Cardiac fibroblast (primary cell): ENCODE measurements at regions not wholly inside any gene's neighbourhood (a gene's known extent, or its start where the extent isn't known, plus 50 kb on each side); places are given as distances from the start of the nearest gene placed in this dataset.
"Not testable (repeated sequence)": the region's sequence is repeated elsewhere in the genome, so short reads cannot be mapped to it uniquely, and the experiment has no call there.

ENCODE experiments used
- DNase-seq, 2 donors: peaks; one replicate each; pipeline versions ENCODE4 v3.0.0 to v3.0.0-alpha.2; 2010; ENCODE audit warnings: low read depth in 2 of 2
- H3K4me3 ChIP-seq, 2 donors: replicated peaks in 1 of 2; 1 replicate in 1 of 2; 2 replicates in 1 of 2; pipeline ENCODE4 v1.5.1; 2011; ENCODE audit warnings: low read depth in 2 of 2, low read length in 2 of 2, mild to moderate bottlenecking in 2 of 2, moderate library complexity in 1 of 2
- CTCF ChIP-seq: IDR thresholded peaks from one replicate; pipeline ENCODE4 v1.5.1; 2011; ENCODE audit warnings: low read depth, mild to moderate bottlenecking, low read length, inconsistent platforms

GRCh38 chr12:92378682-92379479 is 233.2 kb upstream of the BTG1 start:
- H3K4me3 ChIP-seq = no peak overlapping the region
- TF ChIP-seq CTCF = no peak
- no peak for DNase-seq

- H3K4me3 ChIP-seq, DNase-seq: not testable (repeated sequence)
Observed at GRCh38 chr12:92375504-92375903, 229.9 kb upstream of the BTG1 start.

GRCh38 chr12:92370828-92371227 is 225.2 kb upstream of the BTG1 start:
- DNase-seq = no peak
- TF ChIP-seq CTCF = no peak
- H3K4me3 ChIP-seq = no peak overlapping the region

- DNase-seq = peak; percentile 2 to 47
- no peak for TF ChIP-seq CTCF
- no peak overlapping the region for H3K4me3 ChIP-seq
Observed at GRCh38 chr12:92369636-92370035, 224.0 kb upstream of the BTG1 start.

- H3K4me3 ChIP-seq = no peak overlapping the region
- no peak for DNase-seq
- TF ChIP-seq CTCF = no peak
Observed at GRCh38 chr12:92369056-92369455, 223.4 kb upstream of the BTG1 start.

- no peak for TF ChIP-seq CTCF
- DNase-seq = no peak
Observed at GRCh38 chr12:92365836-92366235, 220.2 kb upstream of the BTG1 start.

GRCh38 chr12:92365333-92365732 is 219.7 kb upstream of the BTG1 start:
- no peak for TF ChIP-seq CTCF
- DNase-seq = no peak
- H3K4me3 ChIP-seq = no peak overlapping the region

More at GRCh38 chr12:92365836-92366235, 220.2 kb upstream of the BTG1 start:
- H3K4me3 ChIP-seq = no peak overlapping the region
